ENCODE measurements at regions not wholly inside any gene's neighbourhood (a gene's known extent, or its start where the extent isn't known, plus 50 kb on each side); places are given as distances from the start of the nearest gene placed in this dataset.
A peak's percentile ranks its signal among the peaks of the same experiment; 100 is the strongest.
"Not testable (repeated sequence)": the region's sequence is repeated elsewhere in the genome, so short reads cannot be mapped to it uniquely, and the experiment has no call there.

GRCh38 chrX:7568130-7568529 is 274.8 kb upstream of the VCX start:
- in situ Hi-C loops (cut with HindIII; ENCODE audit: low pct_unique_long_range_greater_than_20kb, low sequenced_read_pairs), result no loop called here
- DNase-seq (ENCODE audit: low read depth), result no peak

GRCh38 chrX:7552760-7553159 is 290.2 kb upstream of the VCX start:
- in situ Hi-C loops (cut with HindIII; ENCODE audit: low pct_unique_long_range_greater_than_20kb, low sequenced_read_pairs), result no loop called here
- no peak for DNase-seq (ENCODE audit: low read depth)

- no peak for DNase-seq (ENCODE audit: low read depth)
- in situ Hi-C loops (cut with HindIII; ENCODE audit: low pct_unique_long_range_greater_than_20kb, low sequenced_read_pairs), result no loop called here
Measured at GRCh38 chrX:7546551-7547080, 296.4 kb upstream of the VCX start.

- in situ Hi-C loops (cut with HindIII; ENCODE audit: low pct_unique_long_range_greater_than_20kb, low sequenced_read_pairs), result no loop called here
Measured at GRCh38 chrX:7545564-7545963, 297.4 kb upstream of the VCX start.

GRCh38 chrX:7542587-7543380 is 300.2 kb upstream of the VCX start:
- no peak for DNase-seq (ENCODE audit: low read depth)
- in situ Hi-C loops (cut with HindIII; ENCODE audit: low pct_unique_long_range_greater_than_20kb, low sequenced_read_pairs), result no loop called here

More at GRCh38 chrX:7545564-7545963, 297.4 kb upstream of the VCX start:
- no peak for DNase-seq (ENCODE audit: low read depth)

- in situ Hi-C loops (cut with HindIII; ENCODE audit: low pct_unique_long_range_greater_than_20kb, low sequenced_read_pairs), result no loop called here
- DNase-seq (ENCODE audit: low read depth), result no peak
Measured at GRCh38 chrX:7522860-7523259, 320.1 kb upstream of the VCX start.

- in situ Hi-C loops (cut with HindIII; ENCODE audit: low pct_unique_long_range_greater_than_20kb, low sequenced_read_pairs), result no loop called here
- DNase-seq (ENCODE audit: low read depth), result peak; percentile 56
Measured at GRCh38 chrX:7515681-7516413, 327.1 kb upstream of the VCX start.

GRCh38 chrX:7514871-7515599 is 327.9 kb upstream of the VCX start:
- in situ Hi-C loops (cut with HindIII; ENCODE audit: low pct_unique_long_range_greater_than_20kb, low sequenced_read_pairs), result no loop called here
- DNase-seq (ENCODE audit: low read depth), result peak; percentile 38

- no peak for DNase-seq (ENCODE audit: low read depth)
- in situ Hi-C loops (cut with HindIII; ENCODE audit: low pct_unique_long_range_greater_than_20kb, low sequenced_read_pairs), result no loop called here
Measured at GRCh38 chrX:7512845-7513244, 330.1 kb upstream of the VCX start.

- DNase-seq (ENCODE audit: low read depth), result no peak
- in situ Hi-C loops (cut with HindIII; ENCODE audit: low pct_unique_long_range_greater_than_20kb, low sequenced_read_pairs), result no loop called here
Measured at GRCh38 chrX:7503251-7503650, 339.7 kb upstream of the VCX start.

GRCh38 chrX:7500386-7500785 is 342.6 kb upstream of the VCX start:
- no peak for DNase-seq (ENCODE audit: low read depth)
- in situ Hi-C loops (cut with HindIII; ENCODE audit: low pct_unique_long_range_greater_than_20kb, low sequenced_read_pairs), result no loop called here

GRCh38 chrX:7486505-7486904 is 338.6 kb upstream of the PUDP start:
- in situ Hi-C loops (cut with HindIII; ENCODE audit: low pct_unique_long_range_greater_than_20kb, low sequenced_read_pairs), result no loop called here
- no peak for DNase-seq (ENCODE audit: low read depth)

- DNase-seq (ENCODE audit: low read depth), result no peak
- in situ Hi-C loops (cut with HindIII; ENCODE audit: low pct_unique_long_range_greater_than_20kb, low sequenced_read_pairs), result no loop called here
Measured at GRCh38 chrX:7485061-7485460, 337.1 kb upstream of the PUDP start.

- DNase-seq (ENCODE audit: low read depth), result no peak
- in situ Hi-C loops (cut with HindIII; ENCODE audit: low pct_unique_long_range_greater_than_20kb, low sequenced_read_pairs), result no loop called here
Measured at GRCh38 chrX:7480721-7481120, 332.8 kb upstream of the PUDP start.

- DNase-seq (ENCODE audit: low read depth), result no peak
- in situ Hi-C loops (cut with HindIII; ENCODE audit: low pct_unique_long_range_greater_than_20kb, low sequenced_read_pairs), result no loop called here
Measured at GRCh38 chrX:7462110-7462509, 314.2 kb upstream of the PUDP start.

GRCh38 chrX:7461051-7461450 is 313.1 kb upstream of the PUDP start:
- DNase-seq (ENCODE audit: low read depth); in situ Hi-C loops (cut with HindIII; ENCODE audit: low pct_unique_long_range_greater_than_20kb, low sequenced_read_pairs): not testable (repeated sequence)

GRCh38 chrX:7447801-7448499 is 300.0 kb upstream of the PUDP start:
- in situ Hi-C loops (cut with HindIII; ENCODE audit: low pct_unique_long_range_greater_than_20kb, low sequenced_read_pairs), result no loop called here
- no peak for DNase-seq (ENCODE audit: low read depth)

- in situ Hi-C loops (cut with HindIII; ENCODE audit: low pct_unique_long_range_greater_than_20kb, low sequenced_read_pairs), result no loop called here
Measured at GRCh38 chrX:7446815-7447214, 298.9 kb upstream of the PUDP start.

More at GRCh38 chrX:7446815-7447214, 298.9 kb upstream of the PUDP start:
- DNase-seq (ENCODE audit: low read depth), result peak; percentile 31
